ENCODE measurements at regions not wholly inside any gene's neighbourhood (a gene's known extent, or its start where the extent isn't known, plus 50 kb on each side); places are given as distances from the start of the nearest gene placed in this dataset.

- H3K14ac ChIP-seq (ENCODE audit: low read length in 2 of 2) = no peak overlapping the region
- H3K79me1 ChIP-seq (replicated peaks; ENCODE audit: low read length, poor library complexity, severe bottlenecking) = no peaks in the 10 kb centered on the region
- H3K27me3 ChIP-seq (ENCODE audit: control insufficient read depth in 1 of 2, insufficient read depth in 1 of 2, low read length in 2 of 2) = no peaks in the 10 kb centered on the region
- no peak overlapping the region for H2AFZ ChIP-seq (ENCODE audit: low read depth, low read length)
- H4K91ac ChIP-seq (ENCODE audit: low read length) = no peak overlapping the region
- no peak overlapping the region for H3K27ac ChIP-seq (ENCODE audit: low read length, poor library complexity, severe bottlenecking)
- H3K9ac ChIP-seq (ENCODE audit: low read length) = no peak overlapping the region
- no peak overlapping the region for H2BK5ac ChIP-seq (ENCODE audit: low read depth, low read length, poor library complexity, severe bottlenecking)
- no peak overlapping the region for H2AK5ac ChIP-seq (ENCODE audit: low read length, severe bottlenecking)
- no peak overlapping the region for H2BK12ac ChIP-seq (ENCODE audit: low read length in 2 of 2)
- H3K4me2 ChIP-seq (ENCODE audit: low read length, poor library complexity, severe bottlenecking) = no peak overlapping the region
- no peak overlapping the region for H3K4me3 ChIP-seq (ENCODE audit: insufficient read depth in 1 of 2, low read depth in 1 of 2, low read length in 2 of 2)
- no peaks in the 10 kb centered on the region for H3K9me3 ChIP-seq (ENCODE audit: control insufficient read depth, low read length)
- no peak overlapping the region for H3K4ac ChIP-seq (ENCODE audit: low read depth in 1 of 2, low read length in 2 of 2)
- no peak overlapping the region for H2BK15ac ChIP-seq (ENCODE audit: low read depth, poor library complexity, severe bottlenecking)
- no peak for DNase-seq
- no peak overlapping the region for H3K18ac ChIP-seq (ENCODE audit: low read depth in 1 of 2, low read length in 2 of 2)
- H4K8ac ChIP-seq (ENCODE audit: low read length) = no peak overlapping the region
- WGBS = 68% methylated on average over 3 of the region's 3 CpGs
- no peaks in the 10 kb centered on the region for H3K4me1 ChIP-seq (ENCODE audit: control insufficient read depth, insufficient read depth, low read depth, low read length)
- H3K36me3 ChIP-seq (ENCODE audit: control insufficient read depth in 1 of 2, insufficient read depth in 2 of 2, low read depth in 1 of 2, low read length in 2 of 2) = no peaks in the 10 kb centered on the region
- no peak overlapping the region for H3K23ac ChIP-seq (ENCODE audit: low read length in 2 of 2)
- no peak overlapping the region for H2BK120ac ChIP-seq (ENCODE audit: low read depth, low read length)
Measured at GRCh38 chr20:10806539-10806938, 132.7 kb upstream of the JAG1 start.

DNA sequence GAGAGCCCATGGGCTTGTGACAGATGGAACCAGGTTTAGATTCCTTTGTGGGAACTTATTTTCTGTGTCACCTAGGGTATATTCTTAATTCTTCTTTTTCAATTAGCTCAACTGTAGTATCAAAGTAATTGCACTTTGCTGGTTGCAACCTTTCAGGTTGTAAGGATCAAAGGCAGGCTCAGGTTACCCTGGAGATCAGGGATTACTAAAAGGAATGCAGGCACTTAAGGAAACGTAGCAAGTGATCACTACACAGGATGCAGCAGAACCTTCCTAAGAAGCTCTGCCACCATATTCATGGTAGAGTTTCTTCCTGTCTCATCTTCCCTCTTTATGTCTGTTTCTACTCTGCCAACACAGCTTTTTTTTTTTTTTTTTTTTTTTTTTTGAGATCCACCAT lies 133.2 kb upstream of the JAG1 start:
- Histone ChIP-seq H3K18ac (ENCODE audit: low read depth in 1 of 2, low read length in 2 of 2) (no peak overlapping the region), H2AFZ (ENCODE audit: low read depth, low read length) (no peak overlapping the region), H2BK120ac (ENCODE audit: low read depth, low read length) (no peak overlapping the region), H3K27me3 (ENCODE audit: control insufficient read depth in 1 of 2, insufficient read depth in 1 of 2, low read length in 2 of 2) (no peaks in the 10 kb centered on the region), H2BK5ac (ENCODE audit: low read depth, low read length, poor library complexity, severe bottlenecking) (no peak overlapping the region), H2BK12ac (ENCODE audit: low read length in 2 of 2) (no peak overlapping the region), H3K14ac (ENCODE audit: low read length in 2 of 2) (no peak overlapping the region), H3K4me2 (ENCODE audit: low read length, poor library complexity, severe bottlenecking) (no peak overlapping the region), H4K91ac (ENCODE audit: low read length) (no peak overlapping the region), H3K9ac (ENCODE audit: low read length) (no peak overlapping the region), H3K36me3 (ENCODE audit: control insufficient read depth in 1 of 2, insufficient read depth in 2 of 2, low read depth in 1 of 2, low read length in 2 of 2) (no peaks in the 10 kb centered on the region), H3K9me3 (ENCODE audit: control insufficient read depth, low read length) (no peaks in the 10 kb centered on the region), H3K27ac (ENCODE audit: low read length, poor library complexity, severe bottlenecking) (no peak overlapping the region), H3K79me1 (replicated peaks; ENCODE audit: low read length, poor library complexity, severe bottlenecking) (no peaks in the 10 kb centered on the region), H3K4ac (ENCODE audit: low read depth in 1 of 2, low read length in 2 of 2) (no peak overlapping the region), H4K8ac (ENCODE audit: low read length) (no peak overlapping the region), H2AK5ac (ENCODE audit: low read length, severe bottlenecking) (no peak overlapping the region), H3K4me1 (ENCODE audit: control insufficient read depth, insufficient read depth, low read depth, low read length) (no peaks in the 10 kb centered on the region), H2BK15ac (ENCODE audit: low read depth, poor library complexity, severe bottlenecking) (no peak overlapping the region), H3K23ac (ENCODE audit: low read length in 2 of 2) (no peak overlapping the region), H3K4me3 (ENCODE audit: insufficient read depth in 1 of 2, low read depth in 1 of 2, low read length in 2 of 2) (no peak overlapping the region)
- no peak for DNase-seq
- 53% methylated on average over 1 of the region's 1 CpG for WGBS

GRCh38 chr20:10812759-10813327 lies 139.0 kb upstream of the JAG1 start:
- 90% methylated on average over 8 of the region's 10 CpGs for WGBS
- Histone ChIP-seq H3K23ac (ENCODE audit: low read length in 2 of 2) (no peak overlapping the region), H2AFZ (ENCODE audit: low read depth, low read length) (no peak overlapping the region), H2AK5ac (ENCODE audit: low read length, severe bottlenecking) (no peak overlapping the region), H3K9me3 (ENCODE audit: control insufficient read depth, low read length) (no peaks in the 10 kb centered on the region), H3K18ac (ENCODE audit: low read depth in 1 of 2, low read length in 2 of 2) (no peak overlapping the region), H3K27ac (ENCODE audit: low read length, poor library complexity, severe bottlenecking) (no peak overlapping the region), H2BK120ac (ENCODE audit: low read depth, low read length) (no peak overlapping the region), H4K91ac (ENCODE audit: low read length) (no peak overlapping the region), H4K8ac (ENCODE audit: low read length) (no peak overlapping the region), H3K9ac (ENCODE audit: low read length) (no peak overlapping the region), H3K4me1 (ENCODE audit: control insufficient read depth, insufficient read depth, low read depth, low read length) (no peaks in the 10 kb centered on the region), H2BK12ac (ENCODE audit: low read length in 2 of 2) (no peak overlapping the region), H3K4ac (ENCODE audit: low read depth in 1 of 2, low read length in 2 of 2) (no peak overlapping the region), H3K4me3 (ENCODE audit: insufficient read depth in 1 of 2, low read depth in 1 of 2, low read length in 2 of 2) (no peak overlapping the region), H2BK5ac (ENCODE audit: low read depth, low read length, poor library complexity, severe bottlenecking) (no peak overlapping the region), H3K4me2 (ENCODE audit: low read length, poor library complexity, severe bottlenecking) (no peak overlapping the region), H3K79me1 (replicated peaks; ENCODE audit: low read length, poor library complexity, severe bottlenecking) (no peaks in the 10 kb centered on the region), H3K27me3 (ENCODE audit: control insufficient read depth in 1 of 2, insufficient read depth in 1 of 2, low read length in 2 of 2) (no peaks in the 10 kb centered on the region), H3K36me3 (ENCODE audit: control insufficient read depth in 1 of 2, insufficient read depth in 2 of 2, low read depth in 1 of 2, low read length in 2 of 2) (no peaks in the 10 kb centered on the region), H2BK15ac (ENCODE audit: low read depth, poor library complexity, severe bottlenecking) (no peak overlapping the region), H3K14ac (ENCODE audit: low read length in 2 of 2) (no peak overlapping the region)
- DNase-seq = no peak

DNA sequence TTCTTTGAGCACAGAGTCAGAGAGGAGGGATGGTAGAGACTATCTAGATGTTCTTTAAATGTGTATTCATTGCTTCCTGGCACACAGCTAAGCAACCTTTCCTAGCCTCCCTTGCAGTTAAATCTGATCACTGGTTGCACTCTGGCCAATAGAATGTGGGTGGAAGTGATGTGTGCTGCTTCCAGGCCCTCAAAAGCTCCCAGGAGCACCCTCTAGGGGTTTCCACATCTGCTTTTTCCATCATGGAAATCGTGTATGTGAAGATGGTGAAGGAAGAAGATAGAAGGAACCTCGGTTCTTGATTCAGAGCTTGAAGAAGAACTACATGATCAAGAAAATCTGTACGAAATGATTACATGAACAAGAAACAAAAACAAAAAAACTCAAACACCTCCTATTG lies 149.8 kb upstream of the JAG1 start:
- Histone ChIP-seq H3K27ac (ENCODE audit: low read length, poor library complexity, severe bottlenecking) (no peak overlapping the region), H3K36me3 (ENCODE audit: control insufficient read depth in 1 of 2, insufficient read depth in 2 of 2, low read depth in 1 of 2, low read length in 2 of 2) (no peaks in the 10 kb centered on the region), H3K23ac (ENCODE audit: low read length in 2 of 2) (no peak overlapping the region), H3K4ac (ENCODE audit: low read depth in 1 of 2, low read length in 2 of 2) (no peak overlapping the region), H2AK5ac (ENCODE audit: low read length, severe bottlenecking) (no peak overlapping the region), H4K8ac (ENCODE audit: low read length) (no peak overlapping the region), H2BK5ac (ENCODE audit: low read depth, low read length, poor library complexity, severe bottlenecking) (no peak overlapping the region), H3K18ac (ENCODE audit: low read depth in 1 of 2, low read length in 2 of 2) (no peak overlapping the region), H3K14ac (ENCODE audit: low read length in 2 of 2) (no peak overlapping the region), H4K91ac (ENCODE audit: low read length) (no peak overlapping the region), H3K9ac (ENCODE audit: low read length) (no peak overlapping the region), H3K4me2 (ENCODE audit: low read length, poor library complexity, severe bottlenecking) (no peak overlapping the region), H2BK15ac (ENCODE audit: low read depth, poor library complexity, severe bottlenecking) (no peak overlapping the region), H3K79me1 (replicated peaks; ENCODE audit: low read length, poor library complexity, severe bottlenecking) (no peaks in the 10 kb centered on the region), H2BK120ac (ENCODE audit: low read depth, low read length) (no peak overlapping the region), H2AFZ (ENCODE audit: low read depth, low read length) (no peak overlapping the region), H3K9me3 (ENCODE audit: control insufficient read depth, low read length) (no peaks in the 10 kb centered on the region), H3K27me3 (ENCODE audit: control insufficient read depth in 1 of 2, insufficient read depth in 1 of 2, low read length in 2 of 2) (no peaks in the 10 kb centered on the region), H3K4me1 (ENCODE audit: control insufficient read depth, insufficient read depth, low read depth, low read length) (no peaks in the 10 kb centered on the region), H2BK12ac (ENCODE audit: low read length in 2 of 2) (no peak overlapping the region), H3K4me3 (ENCODE audit: insufficient read depth in 1 of 2, low read depth in 1 of 2, low read length in 2 of 2) (no peak overlapping the region)
- WGBS = no CpG with 5 or more reads among the region's 3 CpGs
- no peak for DNase-seq

Measured in mesenchymal stem cell (in vitro differentiated cells and primary cell).